ENCODE measurements at regions not wholly inside any gene's neighbourhood (a gene's known extent, or its start where the extent isn't known, plus 50 kb on each side); places are given as distances from the start of the nearest gene placed in this dataset.

- ATAC-seq (replicated peaks), result no peak
- H3K27me3 Mint-ChIP-seq, result no peaks in the 10 kb centered on the region
- H3K36me3 Mint-ChIP-seq, result no peaks in the 10 kb centered on the region
- H3K4me3 Mint-ChIP-seq, result no peak overlapping the region
- peaks cover 10 to 18% of the 10 kb centered on the region in 2 donors for H3K9me3 Mint-ChIP-seq
- no peak for DNase-seq
- no peak overlapping the region for H3K27ac Mint-ChIP-seq
- no peaks in the 10 kb centered on the region for H3K4me1 Mint-ChIP-seq
Measured at GRCh38 chr5:166810721-166811120, 1480.7 kb upstream of the WWC1 start.

- Mint-ChIP-seq H3K4me3 (no peak overlapping the region), H3K36me3 (no peaks in the 10 kb centered on the region), H3K4me1 (no peaks in the 10 kb centered on the region), H3K27me3 (no peaks in the 10 kb centered on the region), H3K9me3 (peaks cover 6 to 10% of the 10 kb centered on the region in 2 donors), H3K27ac (no peak overlapping the region)
- no peak for ATAC-seq (replicated peaks)
- no peak for DNase-seq
Measured at GRCh38 chr5:166823360-166823759, 1468.1 kb upstream of the WWC1 start.

- ATAC-seq (replicated peaks) (no peak), DNase-seq (no peak)
- Mint-ChIP-seq H3K27me3 (no peaks in the 10 kb centered on the region), H3K27ac (no peak overlapping the region), H3K4me3 (no peak overlapping the region), H3K9me3 (peaks cover 0 to 8% of the 10 kb centered on the region in 2 donors), H3K4me1 (no peaks in the 10 kb centered on the region), H3K36me3 (no peaks in the 10 kb centered on the region)
Measured at GRCh38 chr5:166834246-166834645, 1457.2 kb upstream of the WWC1 start.

GRCh38 chr5:166845044-166845443 is 1446.4 kb upstream of the WWC1 start:
- Mint-ChIP-seq H3K9me3 (peaks cover 12% of the 10 kb centered on the region in 2 donors), H3K36me3 (no peaks in the 10 kb centered on the region), H3K27ac (no peak overlapping the region), H3K4me1 (no peaks in the 10 kb centered on the region), H3K4me3 (no peak overlapping the region), H3K27me3 (no peaks in the 10 kb centered on the region)
- DNase-seq, result no peak
- ATAC-seq (replicated peaks), result no peak

- ATAC-seq (replicated peaks) (no peak), DNase-seq (no peak)
- Mint-ChIP-seq H3K36me3 (no peaks in the 10 kb centered on the region), H3K4me1 (no peaks in the 10 kb centered on the region), H3K9me3 (peaks cover 0 to 5% of the 10 kb centered on the region in 2 donors), H3K27me3 (no peaks in the 10 kb centered on the region), H3K4me3 (no peak overlapping the region), H3K27ac (no peak overlapping the region)
Measured at GRCh38 chr5:166856791-166857190, 1434.7 kb upstream of the WWC1 start.

- Mint-ChIP-seq H3K36me3 (no peaks in the 10 kb centered on the region), H3K9me3 (peaks cover 4 to 6% of the 10 kb centered on the region in 2 donors), H3K4me3 (no peak overlapping the region), H3K4me1 (no peaks in the 10 kb centered on the region), H3K27ac (no peak overlapping the region), H3K27me3 (no peaks in the 10 kb centered on the region)
- DNase-seq (no peak), ATAC-seq (replicated peaks) (no peak)
Measured at GRCh38 chr5:166860426-166860825, 1431.0 kb upstream of the WWC1 start.

GRCh38 chr5:166862581-166862980 is 1428.9 kb upstream of the WWC1 start:
- H3K9me3 Mint-ChIP-seq, result peaks cover 4 to 6% of the 10 kb centered on the region in 2 donors
- no peaks in the 10 kb centered on the region for H3K27me3 Mint-ChIP-seq
- H3K4me3 Mint-ChIP-seq, result no peak overlapping the region
- H3K4me1 Mint-ChIP-seq, result no peaks in the 10 kb centered on the region
- ATAC-seq (replicated peaks) (no peak), DNase-seq (no peak)
- no peak overlapping the region for H3K27ac Mint-ChIP-seq
- no peaks in the 10 kb centered on the region for H3K36me3 Mint-ChIP-seq

- peaks cover 5 to 6% of the 10 kb centered on the region in 2 donors for H3K9me3 Mint-ChIP-seq
- H3K4me1 Mint-ChIP-seq, result no peaks in the 10 kb centered on the region
- H3K4me3 Mint-ChIP-seq, result no peak overlapping the region
- DNase-seq, result no peak
- H3K36me3 Mint-ChIP-seq, result no peaks in the 10 kb centered on the region
- ATAC-seq (replicated peaks), result no peak
- H3K27me3 Mint-ChIP-seq, result no peaks in the 10 kb centered on the region
- H3K27ac Mint-ChIP-seq, result no peak overlapping the region
Measured at GRCh38 chr5:166865206-166865605, 1426.2 kb upstream of the WWC1 start.

- ATAC-seq (replicated peaks), result no peak
- no peak for DNase-seq
- no peaks in the 10 kb centered on the region for H3K36me3 Mint-ChIP-seq
- H3K4me1 Mint-ChIP-seq, result no peaks in the 10 kb centered on the region
- H3K9me3 Mint-ChIP-seq, result peaks cover 4 to 6% of the 10 kb centered on the region in 2 donors
- no peak overlapping the region for H3K27ac Mint-ChIP-seq
- no peaks in the 10 kb centered on the region for H3K27me3 Mint-ChIP-seq
- H3K4me3 Mint-ChIP-seq, result no peak overlapping the region
Measured at GRCh38 chr5:166880456-166880855, 1411.0 kb upstream of the WWC1 start.

GRCh38 chr5:166881802-166882201 is 1409.6 kb upstream of the WWC1 start:
- no peaks in the 10 kb centered on the region for H3K4me1 Mint-ChIP-seq
- no peak for ATAC-seq (replicated peaks)
- H3K9me3 Mint-ChIP-seq, result peaks cover 4 to 6% of the 10 kb centered on the region in 2 donors
- no peaks in the 10 kb centered on the region for H3K27me3 Mint-ChIP-seq
- no peak overlapping the region for H3K27ac Mint-ChIP-seq
- no peak overlapping the region for H3K4me3 Mint-ChIP-seq
- no peak for DNase-seq
- H3K36me3 Mint-ChIP-seq, result no peaks in the 10 kb centered on the region

- no peaks in the 10 kb centered on the region for H3K4me1 Mint-ChIP-seq
- DNase-seq (no peak), ATAC-seq (replicated peaks) (no peak)
- H3K36me3 Mint-ChIP-seq, result no peaks in the 10 kb centered on the region
- peaks cover 4% of the 10 kb centered on the region in 2 donors for H3K9me3 Mint-ChIP-seq
- no peaks in the 10 kb centered on the region for H3K27me3 Mint-ChIP-seq
- H3K27ac Mint-ChIP-seq, result no peak overlapping the region
- H3K4me3 Mint-ChIP-seq, result no peak overlapping the region
Measured at GRCh38 chr5:166883016-166883415, 1408.4 kb upstream of the WWC1 start.

- no peaks in the 10 kb centered on the region for H3K4me1 Mint-ChIP-seq
- H3K36me3 Mint-ChIP-seq, result no peaks in the 10 kb centered on the region
- peaks cover 4 to 12% of the 10 kb centered on the region in 2 donors for H3K9me3 Mint-ChIP-seq
Measured at GRCh38 chr5:166898166-166898565, 1393.3 kb upstream of the WWC1 start.

GRCh38 chr5:166899343-166899742 is 1392.1 kb upstream of the WWC1 start:
- no peak for DNase-seq
- no peak overlapping the region for H3K27ac Mint-ChIP-seq
- H3K36me3 Mint-ChIP-seq, result no peaks in the 10 kb centered on the region
- ATAC-seq (replicated peaks), result no peak
- H3K9me3 Mint-ChIP-seq, result peaks cover 4 to 12% of the 10 kb centered on the region in 2 donors
- no peak overlapping the region for H3K4me3 Mint-ChIP-seq
- no peaks in the 10 kb centered on the region for H3K4me1 Mint-ChIP-seq
- no peaks in the 10 kb centered on the region for H3K27me3 Mint-ChIP-seq

More at GRCh38 chr5:166898166-166898565, 1393.3 kb upstream of the WWC1 start:
- Mint-ChIP-seq H3K27me3 (no peaks in the 10 kb centered on the region), H3K4me3 (no peak overlapping the region), H3K27ac (no peak overlapping the region)
- ATAC-seq (replicated peaks) (no peak), DNase-seq (no peak)

GRCh38 chr5:166904571-166904970 is 1386.9 kb upstream of the WWC1 start:
- H3K4me3 Mint-ChIP-seq, result no peak overlapping the region
- H3K27ac Mint-ChIP-seq, result no peak overlapping the region
- no peak for DNase-seq
- no peaks in the 10 kb centered on the region for H3K36me3 Mint-ChIP-seq
- no peaks in the 10 kb centered on the region for H3K27me3 Mint-ChIP-seq
- no peaks in the 10 kb centered on the region for H3K4me1 Mint-ChIP-seq
- ATAC-seq (replicated peaks), result no peak
- H3K9me3 Mint-ChIP-seq, result peaks cover 3 to 7% of the 10 kb centered on the region in 2 donors

GRCh38 chr5:166906991-166907713 is 1384.3 kb upstream of the WWC1 start:
- Mint-ChIP-seq H3K4me3 (no peak overlapping the region), H3K27ac (no peak overlapping the region), H3K4me1 (no peaks in the 10 kb centered on the region), H3K27me3 (no peaks in the 10 kb centered on the region), H3K9me3 (peaks cover 0 to 5% of the 10 kb centered on the region in 2 donors), H3K36me3 (no peaks in the 10 kb centered on the region)
- no peak for DNase-seq
- no peak for ATAC-seq (replicated peaks)

Measured in stimulated activated naive B cell treated with anti-CD40 and anti-IgM and Interleukin-4, amounts not matched to agents 10 μg/mL and 1 μg/mL and 100 μg/mL, for 72 hours (primary cell).